ENCODE measurements at regions not wholly inside any gene's neighbourhood (a gene's known extent, or its start where the extent isn't known, plus 50 kb on each side); places are given as distances from the start of the nearest gene placed in this dataset.

GRCh38 chr12:114823724-114824123 lies 139.7 kb upstream of the TBX3 start:
- no peak for ATAC-seq
- no peak for TF ChIP-seq ZNF8 (CRISPR knock-in tag; IDR thresholded peaks at IDR 0.05)
- no peak for TF ChIP-seq GLIS3 (CRISPR knock-in tag; IDR thresholded peaks at IDR 0.05)
- TF ChIP-seq ZNF565 (CRISPR knock-in tag; conservative IDR thresholded peaks at IDR 0.05; ENCODE audit: low read depth): no peak
- TF ChIP-seq ZFP3 (CRISPR knock-in tag; IDR thresholded peaks at IDR 0.05): no peak
- TF ChIP-seq CSRNP3 (CRISPR knock-in tag; IDR thresholded peaks at IDR 0.05): no peak
- no peak for TF ChIP-seq ZFP30 (CRISPR knock-in tag; IDR thresholded peaks at IDR 0.05)
- no peak for TF ChIP-seq ZNF70 (CRISPR knock-in tag; IDR thresholded peaks at IDR 0.05)
- TF ChIP-seq, protein P1, sequence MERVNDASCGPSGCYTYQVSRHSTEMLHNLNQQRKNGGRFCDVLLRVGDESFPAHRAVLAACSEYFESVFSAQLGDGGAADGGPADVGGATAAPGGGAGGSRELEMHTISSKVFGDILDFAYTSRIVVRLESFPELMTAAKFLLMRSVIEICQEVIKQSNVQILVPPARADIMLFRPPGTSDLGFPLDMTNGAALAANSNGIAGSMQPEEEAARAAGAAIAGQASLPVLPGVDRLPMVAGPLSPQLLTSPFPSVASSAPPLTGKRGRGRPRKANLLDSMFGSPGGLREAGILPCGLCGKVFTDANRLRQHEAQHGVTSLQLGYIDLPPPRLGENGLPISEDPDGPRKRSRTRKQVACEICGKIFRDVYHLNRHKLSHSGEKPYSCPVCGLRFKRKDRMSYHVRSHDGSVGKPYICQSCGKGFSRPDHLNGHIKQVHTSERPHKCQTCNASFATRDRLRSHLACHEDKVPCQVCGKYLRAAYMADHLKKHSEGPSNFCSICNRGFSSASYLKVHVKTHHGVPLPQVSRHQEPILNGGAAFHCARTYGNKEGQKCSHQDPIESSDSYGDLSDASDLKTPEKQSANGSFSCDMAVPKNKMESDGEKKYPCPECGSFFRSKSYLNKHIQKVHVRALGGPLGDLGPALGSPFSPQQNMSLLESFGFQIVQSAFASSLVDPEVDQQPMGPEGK (CRISPR knock-in tag; IDR thresholded peaks at IDR 0.05; ENCODE audit: borderline replicate concordance): no peak
- TF ChIP-seq RARB (CRISPR knock-in tag; IDR thresholded peaks at IDR 0.05): no peak
- TF ChIP-seq CSDC2 (CRISPR knock-in tag; IDR thresholded peaks at IDR 0.05): no peak
- no peak for TF ChIP-seq TCF4 (CRISPR knock-in tag; IDR thresholded peaks at IDR 0.05; ENCODE audit: borderline replicate concordance)
- no peak for TF ChIP-seq ESRRG (CRISPR knock-in tag; IDR thresholded peaks at IDR 0.05)
- TF ChIP-seq SNAI2 (CRISPR knock-in tag; IDR thresholded peaks at IDR 0.05): no peak
- no peak for TF ChIP-seq BACH2 (CRISPR knock-in tag; IDR thresholded peaks at IDR 0.05; ENCODE audit: borderline replicate concordance)

GRCh38 chr12:114821570-114821969 lies 137.6 kb upstream of the TBX3 start:
- TF ChIP-seq ZC3H10 (CRISPR knock-in tag; IDR thresholded peaks at IDR 0.05): no peak
- no peak for TF ChIP-seq TCF4 (CRISPR knock-in tag; IDR thresholded peaks at IDR 0.05; ENCODE audit: borderline replicate concordance)
- TF ChIP-seq ISL1 (CRISPR knock-in tag; IDR thresholded peaks at IDR 0.05): no peak
- TF ChIP-seq PPARA (CRISPR knock-in tag; IDR thresholded peaks at IDR 0.05; ENCODE audit: borderline replicate concordance): no peak
- no peak for TF ChIP-seq TOX (CRISPR knock-in tag; IDR thresholded peaks at IDR 0.05; ENCODE audit: borderline replicate concordance)
- no peak for TF ChIP-seq GLIS3 (CRISPR knock-in tag; IDR thresholded peaks at IDR 0.05)
- TF ChIP-seq CREB5 (CRISPR knock-in tag; IDR thresholded peaks at IDR 0.05; ENCODE audit: low read depth): no peak
- TF ChIP-seq ZFP3 (CRISPR knock-in tag; IDR thresholded peaks at IDR 0.05): no peak
- no peak for TF ChIP-seq POU6F1 (CRISPR knock-in tag; IDR thresholded peaks at IDR 0.05; ENCODE audit: borderline replicate concordance, low read depth)
- TF ChIP-seq ARNTL (CRISPR knock-in tag; IDR thresholded peaks at IDR 0.05; ENCODE audit: borderline replicate concordance, low read depth): no peak
- no peak for TF ChIP-seq ZFP30 (CRISPR knock-in tag; IDR thresholded peaks at IDR 0.05)
- no peak for TF ChIP-seq ZNF70 (CRISPR knock-in tag; IDR thresholded peaks at IDR 0.05)
- no peak for ATAC-seq

DNA sequence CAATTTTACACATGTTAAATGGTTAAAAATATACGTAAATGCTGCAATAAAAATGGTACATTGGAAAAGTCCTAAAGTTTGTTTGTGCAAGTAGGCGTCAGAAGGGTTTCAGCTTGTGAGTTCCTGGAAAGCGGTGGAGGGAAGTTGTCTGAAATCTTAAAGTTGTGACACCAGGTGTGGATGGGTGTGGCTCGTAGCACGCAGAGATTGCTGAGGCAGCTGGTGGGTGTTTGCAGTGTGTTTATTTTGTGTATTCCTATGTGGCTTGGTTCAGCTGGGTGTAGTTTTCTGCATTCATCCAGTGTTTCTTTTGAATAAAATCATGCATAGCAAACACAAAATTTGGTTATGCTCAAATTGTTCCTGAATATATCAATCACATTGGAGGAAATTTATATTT lies 136.8 kb upstream of the TBX3 start:
- TF ChIP-seq ZFP30 (CRISPR knock-in tag; IDR thresholded peaks at IDR 0.05) (no peak), CREB5 (CRISPR knock-in tag; IDR thresholded peaks at IDR 0.05; ENCODE audit: low read depth) (no peak), ZNF565 (CRISPR knock-in tag; conservative IDR thresholded peaks at IDR 0.05; ENCODE audit: low read depth) (no peak), BACH2 (CRISPR knock-in tag; IDR thresholded peaks at IDR 0.05; ENCODE audit: borderline replicate concordance) (no peak), PPARA (CRISPR knock-in tag; IDR thresholded peaks at IDR 0.05; ENCODE audit: borderline replicate concordance) (no peak), ZC3H10 (CRISPR knock-in tag; IDR thresholded peaks at IDR 0.05) (no peak), CSRNP3 (CRISPR knock-in tag; IDR thresholded peaks at IDR 0.05) (no peak), ARNTL (CRISPR knock-in tag; IDR thresholded peaks at IDR 0.05; ENCODE audit: borderline replicate concordance, low read depth) (no peak), OSR1 (CRISPR knock-in tag; IDR thresholded peaks at IDR 0.05) (no peak), ZNF70 (CRISPR knock-in tag; IDR thresholded peaks at IDR 0.05) (no peak), TOX (CRISPR knock-in tag; IDR thresholded peaks at IDR 0.05; ENCODE audit: borderline replicate concordance) (no peak), GLIS3 (CRISPR knock-in tag; IDR thresholded peaks at IDR 0.05) (no peak), ESRRG (CRISPR knock-in tag; IDR thresholded peaks at IDR 0.05) (no peak), TCF4 (CRISPR knock-in tag; IDR thresholded peaks at IDR 0.05; ENCODE audit: borderline replicate concordance) (no peak), TSHZ2 (CRISPR knock-in tag; IDR thresholded peaks at IDR 0.05) (no peak), SNAI2 (CRISPR knock-in tag; IDR thresholded peaks at IDR 0.05) (no peak), CSDC2 (CRISPR knock-in tag; IDR thresholded peaks at IDR 0.05) (no peak), RARB (CRISPR knock-in tag; IDR thresholded peaks at IDR 0.05) (no peak)
- no peak for ATAC-seq
